22Rv1 (cell line): ENCODE measurements at regions not wholly inside any gene's neighbourhood (a gene's known extent, or its start where the extent isn't known, plus 50 kb on each side); places are given as distances from the start of the nearest gene placed in this dataset.

Source experiments
- CTCF ChIP-seq: fragments of 450-650 bp; IDR thresholded peaks from 2 replicates; pipeline ENCODE4 v1.5.1; 2017; ENCODE audit warnings: mild to moderate bottlenecking
- ZFX ChIP-seq: fragments of 450-650 bp; IDR thresholded peaks from 2 replicates; pipeline ENCODE4 v1.6.1; 2017; ENCODE audit warnings: antibody characterized with exemption, borderline replicate concordance

GRCh38 chr11:122173587-122173986, 57.6 kb upstream of the BLID start:
- TF ChIP-seq CTCF, result no peak
- TF ChIP-seq ZFX, result no peak
